KMS-11 (cell line): ENCODE measurements at regions not wholly inside any gene's neighbourhood (a gene's known extent, or its start where the extent isn't known, plus 50 kb on each side); places are given as distances from the start of the nearest gene placed in this dataset.

Experiments used
- H2AFZ ChIP-seq: fragments of 200-600 bp; sonication (generic); 2 replicates; pipeline ENCODE4 v1.6.1; 2016; ENCODE audit warnings: antibody characterized with exemption, mixed run types, low read depth
- H3K27ac ChIP-seq: fragments of 200-600 bp; sonication (generic); 2 replicates; pipeline ENCODE4 v1.6.1; 2016; ENCODE audit warnings: mild to moderate bottlenecking, mixed run types
- H3K27me3 ChIP-seq: fragments of 200-600 bp; sonication (generic); 2 replicates; pipeline ENCODE4 v1.6.1; 2017; ENCODE audit warnings: mild to moderate bottlenecking, low read depth, mixed run types, moderate library complexity; ENCODE audit not compliant: insufficient read depth
- H3K36me3 ChIP-seq: fragments of 200-600 bp; sonication (generic); 2 replicates; pipeline ENCODE4 v1.6.1; 2017; ENCODE audit warnings: mild to moderate bottlenecking, mixed run types; ENCODE audit not compliant: insufficient read depth
- H3K4me1 ChIP-seq: fragments of 200-600 bp; sonication (generic); 2 replicates; pipeline ENCODE4 v1.6.1; 2016; ENCODE audit warnings: mild to moderate bottlenecking, low read depth, mixed run types; ENCODE audit not compliant: poor library complexity, severe bottlenecking
- H3K4me2 ChIP-seq: fragments of 200-600 bp; sonication (generic); 2 replicates; pipeline ENCODE4 v1.7.0; 2016; ENCODE audit warnings: mild to moderate bottlenecking, mixed run types
- H3K4me3 ChIP-seq: fragments of 200-600 bp; sonication (generic); IDR thresholded peaks from 2 replicates; pipeline ENCODE4 v1.6.1; 2017; ENCODE audit warnings: low read depth, low read length, mixed read lengths; ENCODE audit not compliant: insufficient read depth
- H3K79me2 ChIP-seq: fragments of 200-600 bp; sonication (generic); 2 replicates; pipeline ENCODE4 v1.6.1; 2016; ENCODE audit warnings: low read depth, mixed run types; ENCODE audit not compliant: insufficient read depth
- H3K9ac ChIP-seq: fragments of 200-600 bp; sonication (generic); 2 replicates; pipeline ENCODE4 v1.6.1; 2016; ENCODE audit warnings: mild to moderate bottlenecking, mixed run types
- H4K20me1 ChIP-seq: fragments of 200-600 bp; sonication (generic); 2 replicates; pipeline ENCODE4 v1.6.1; 2016; ENCODE audit warnings: mild to moderate bottlenecking, mixed run types; ENCODE audit not compliant: insufficient read depth
- CTCF ChIP-seq: fragments of 200-600 bp; sonication (generic); conservative IDR thresholded peaks from 2 replicates; pipeline ENCODE4 v1.6.1; 2017; ENCODE audit warnings: low read depth, mild to moderate bottlenecking, antibody characterized with exemption, low read length, moderate library complexity, mixed read lengths

- no peak for TF ChIP-seq CTCF
Measured at GRCh38 chr13:94968757-94969086, 256.4 kb upstream of the SOX21 start.

GRCh38 chr13:94968040-94968756, 255.9 kb upstream of the SOX21 start:
- no peak overlapping the region for H3K4me2 ChIP-seq
- no peak overlapping the region for H3K4me3 ChIP-seq
- H3K27ac ChIP-seq, result no peak overlapping the region
- no peaks in the 10 kb centered on the region for H3K79me2 ChIP-seq
- no peak for TF ChIP-seq CTCF
- no peaks in the 10 kb centered on the region for H4K20me1 ChIP-seq
- H2AFZ ChIP-seq, result peak overlapping the region; percentile 39; the same call in 1 of the 2 replicates
- H3K27me3 ChIP-seq, result no peaks in the 10 kb centered on the region
- H3K4me1 ChIP-seq, result no peaks in the 10 kb centered on the region
- no peaks in the 10 kb centered on the region for H3K36me3 ChIP-seq
- no peak overlapping the region; the same call in 1 of the 2 replicates for H3K9ac ChIP-seq

More at GRCh38 chr13:94968757-94969086, 256.4 kb upstream of the SOX21 start:
- Histone ChIP-seq H3K4me2 (no peak overlapping the region), H3K79me2 (no peaks in the 10 kb centered on the region), H3K27me3 (no peaks in the 10 kb centered on the region), H4K20me1 (no peaks in the 10 kb centered on the region), H3K9ac (no peak overlapping the region), H3K4me3 (no peak overlapping the region), H3K4me1 (no peaks in the 10 kb centered on the region), H3K27ac (no peak overlapping the region), H2AFZ (no peak overlapping the region), H3K36me3 (no peaks in the 10 kb centered on the region)

- Histone ChIP-seq H3K9ac (peak overlapping the region; percentile 25; the same call in 1 of the 2 replicates), H3K36me3 (no peaks in the 10 kb centered on the region), H3K79me2 (no peaks in the 10 kb centered on the region), H3K4me1 (no peaks in the 10 kb centered on the region), H2AFZ (peak overlapping the region; percentile 39), H3K4me3 (no peak overlapping the region), H3K4me2 (peak overlapping the region; percentile 45), H4K20me1 (no peaks in the 10 kb centered on the region), H3K27ac (no peak overlapping the region), H3K27me3 (no peaks in the 10 kb centered on the region)
- TF ChIP-seq CTCF, result no peak
Measured at GRCh38 chr13:94967183-94968039, 255.1 kb upstream of the SOX21 start.

- Histone ChIP-seq H3K36me3 (no peaks in the 10 kb centered on the region), H4K20me1 (no peaks in the 10 kb centered on the region), H2AFZ (no peak overlapping the region), H3K4me2 (peak overlapping the region; percentile 45; the same call in 1 of the 2 replicates), H3K79me2 (no peaks in the 10 kb centered on the region), H3K4me1 (no peaks in the 10 kb centered on the region), H3K4me3 (no peak overlapping the region), H3K27me3 (no peaks in the 10 kb centered on the region), H3K9ac (no peak overlapping the region), H3K27ac (no peak overlapping the region)
- TF ChIP-seq CTCF, result no peak
Measured at GRCh38 chr13:94966422-94966955, 254.1 kb upstream of the SOX21 start.
